Hematopoietic multipotent progenitor cell treated with erythropoietin and hydrocortisone succinate and interleukin-3 and kit ligand, for 6 days (in vitro differentiated cells): ENCODE measurements at regions not wholly inside any gene's neighbourhood (a gene's known extent, or its start where the extent isn't known, plus 50 kb on each side); places are given as distances from the start of the nearest gene placed in this dataset.
"Not testable (repeated sequence)": the region's sequence is repeated elsewhere in the genome, so short reads cannot be mapped to it uniquely, and the experiment has no call there.

Experiments used
- DNase-seq: peaks from one replicate; pipeline ENCODE4 v3.0.0-alpha.2; 2015

DNA sequence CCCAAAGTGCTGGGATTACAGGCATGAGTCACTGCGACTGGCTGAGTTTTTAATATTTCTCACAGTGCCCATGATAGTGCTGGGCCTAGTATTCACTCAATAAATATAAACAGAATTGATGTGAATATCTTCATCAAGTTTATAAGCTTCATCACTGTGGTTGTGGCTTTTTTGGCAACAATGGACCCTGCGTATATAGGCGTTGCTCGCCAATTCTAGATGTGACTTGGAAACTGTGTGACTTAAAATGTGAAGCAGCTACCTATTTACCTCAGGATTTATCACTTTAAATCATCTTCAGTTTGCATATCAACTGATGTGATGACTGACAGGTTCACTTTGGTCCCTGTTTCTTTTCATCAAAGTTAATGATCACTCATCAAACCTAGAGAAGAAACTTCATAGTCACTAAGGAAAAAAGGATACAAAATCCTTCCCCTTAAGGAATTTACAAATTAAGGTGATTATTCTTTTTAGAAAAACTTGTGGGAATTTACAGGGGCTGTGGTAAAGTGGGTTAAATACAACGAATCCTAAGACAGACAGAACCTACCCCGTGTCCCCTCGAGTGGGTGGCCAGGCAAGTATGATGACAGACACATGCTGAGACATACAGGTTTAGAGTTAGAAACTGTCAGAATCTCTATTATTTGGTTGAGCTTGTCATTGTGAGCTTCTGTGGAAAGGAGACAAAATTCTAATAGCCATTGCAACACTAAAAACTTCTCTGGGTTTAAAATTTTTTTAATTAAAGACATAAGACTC, 101.3 kb downstream of the AKAP11 start:
- DNase-seq, result no peak

DNA sequence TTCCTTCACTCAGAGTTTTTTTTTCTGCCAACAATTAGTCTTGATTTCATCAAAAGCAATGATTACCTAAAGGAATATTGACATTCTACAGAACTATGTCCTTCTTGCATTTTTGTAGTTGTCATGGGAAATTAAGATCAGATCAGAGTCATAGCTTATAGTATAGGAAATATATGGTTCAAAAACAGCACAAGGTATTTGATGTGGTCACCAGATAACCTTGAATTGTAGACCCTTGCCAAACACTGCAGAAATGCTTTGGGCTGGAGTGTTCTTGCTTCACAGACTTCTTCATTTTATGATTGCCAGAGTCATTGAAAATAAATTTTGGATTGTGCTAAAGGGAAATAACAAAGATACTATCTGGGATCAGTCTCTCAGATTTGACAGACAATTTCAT, 103.7 kb downstream of the AKAP11 start:
- no peak for DNase-seq

DNA sequence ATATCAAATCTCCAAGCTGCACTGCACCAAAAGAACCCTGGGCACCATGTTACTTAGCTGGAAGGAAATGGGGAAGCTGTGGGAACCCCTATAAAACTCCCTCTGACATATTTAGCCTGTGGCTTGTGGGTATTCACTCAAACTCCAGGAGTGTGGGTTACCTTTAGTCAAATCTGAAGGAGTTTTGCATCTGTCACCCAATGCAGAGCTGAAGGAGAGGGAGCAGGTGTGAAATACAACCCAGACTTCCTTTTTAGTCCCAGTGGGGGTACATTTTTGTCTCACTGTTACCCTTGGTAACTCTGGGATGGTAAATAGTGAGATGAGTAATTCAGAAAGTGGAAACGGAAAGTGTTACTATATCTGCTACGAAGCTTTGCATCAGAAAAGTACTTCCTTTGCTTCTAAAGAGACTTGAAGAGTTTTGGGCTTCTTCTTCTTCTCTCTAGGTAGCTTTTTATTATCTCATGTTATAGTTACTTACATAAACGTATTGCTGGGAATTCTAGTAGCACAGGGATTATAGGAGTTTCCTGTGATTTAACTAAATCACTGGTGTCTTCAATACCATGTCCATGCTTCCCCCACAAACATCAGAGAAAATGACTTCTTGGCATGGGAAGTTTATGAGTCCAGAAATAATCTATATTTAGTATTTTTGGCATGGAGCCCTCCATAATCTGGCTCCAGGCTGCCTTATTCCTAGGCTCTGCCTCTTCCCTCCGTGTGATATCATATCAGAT, 105.9 kb downstream of the AKAP11 start:
- DNase-seq, result no peak

DNA sequence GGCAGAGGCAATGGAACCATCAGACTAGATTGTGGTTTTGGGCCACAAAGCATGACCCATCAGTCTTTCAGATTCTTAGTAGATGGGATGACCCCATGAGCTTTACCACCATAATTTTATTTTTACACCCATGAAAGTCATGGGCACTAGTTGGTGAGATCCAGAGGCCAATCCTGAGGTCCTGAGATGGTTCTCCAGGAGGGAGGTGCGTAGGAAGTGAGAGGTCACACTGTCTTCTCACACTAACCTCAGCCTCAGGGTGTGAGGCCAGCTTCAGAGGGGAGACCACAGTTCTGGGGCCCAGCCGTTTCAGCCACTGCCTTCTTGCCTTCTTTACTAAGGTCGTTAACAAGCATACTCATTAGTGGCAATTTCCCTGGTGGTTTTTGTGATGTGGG, 106.4 kb downstream of the AKAP11 start:
- DNase-seq, result no peak

DNA sequence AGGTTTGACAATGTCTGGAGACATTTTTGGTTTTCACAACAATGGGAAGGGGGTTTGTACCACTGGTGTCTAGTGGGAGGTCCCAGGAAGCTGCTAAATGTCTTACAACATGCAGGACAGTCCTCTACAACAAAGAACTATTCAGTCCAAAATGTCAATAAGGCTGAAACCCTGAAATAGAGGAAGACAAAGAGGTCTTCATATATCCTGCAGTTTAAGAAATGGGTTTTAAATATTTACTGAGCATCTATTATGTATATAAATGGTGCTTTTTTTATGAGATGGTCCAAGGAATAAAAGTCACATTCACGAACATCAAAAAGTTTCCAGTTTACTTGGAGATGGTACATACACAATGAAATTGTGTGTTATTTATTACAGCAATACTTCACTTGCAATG, 107.3 kb downstream of the AKAP11 start:
- DNase-seq, result no peak

DNA sequence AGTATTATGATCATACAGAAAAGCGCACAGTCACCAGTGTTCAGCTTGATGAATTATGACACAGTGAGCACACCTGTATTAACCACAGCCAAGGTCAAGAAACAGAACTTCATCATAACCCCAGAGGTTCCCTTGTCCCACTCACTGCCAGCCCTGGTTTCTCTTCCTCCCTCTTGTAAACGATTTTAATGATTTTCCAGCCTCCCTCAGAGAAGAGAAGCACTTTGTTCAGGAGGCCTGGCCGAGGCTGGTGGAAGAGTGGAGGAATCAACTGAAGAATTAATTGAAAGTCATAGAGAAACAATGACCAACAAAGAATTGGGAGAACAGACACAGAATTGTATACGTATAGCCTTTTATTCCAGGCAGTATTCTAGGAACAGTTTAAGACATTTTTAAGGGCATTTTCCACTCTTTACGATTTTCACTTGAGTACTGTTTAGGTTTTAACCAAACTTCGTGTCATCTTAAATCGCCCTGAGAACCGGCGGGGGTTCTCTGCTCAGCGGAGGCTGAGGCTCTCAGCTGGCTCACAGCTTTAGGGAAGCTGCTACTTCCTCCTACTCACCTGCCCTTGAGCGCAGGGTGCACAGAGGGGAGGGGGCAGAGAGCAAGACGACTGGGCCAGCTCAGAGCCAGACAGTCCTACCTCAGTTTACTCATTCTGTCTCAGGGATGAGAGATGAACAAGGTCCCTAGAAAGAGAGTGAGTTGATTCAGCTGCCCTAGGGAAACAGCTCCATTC, 108.6 kb downstream of the AKAP11 start:
- no peak for DNase-seq

DNA sequence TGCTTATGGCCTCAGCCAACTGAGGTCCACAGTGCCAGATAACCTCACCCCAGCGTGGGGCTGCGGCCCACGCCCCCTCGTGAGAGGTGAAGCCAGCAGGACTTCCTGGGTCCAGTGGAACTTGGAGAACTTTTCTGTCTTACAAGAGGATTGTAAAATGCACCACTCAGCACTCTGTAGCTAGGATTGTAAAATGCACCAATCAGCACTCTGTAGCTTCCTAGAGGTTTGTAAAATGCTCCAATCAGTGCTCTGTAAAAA, 109.1 kb downstream of the AKAP11 start:
- DNase-seq, result no peak

DNA sequence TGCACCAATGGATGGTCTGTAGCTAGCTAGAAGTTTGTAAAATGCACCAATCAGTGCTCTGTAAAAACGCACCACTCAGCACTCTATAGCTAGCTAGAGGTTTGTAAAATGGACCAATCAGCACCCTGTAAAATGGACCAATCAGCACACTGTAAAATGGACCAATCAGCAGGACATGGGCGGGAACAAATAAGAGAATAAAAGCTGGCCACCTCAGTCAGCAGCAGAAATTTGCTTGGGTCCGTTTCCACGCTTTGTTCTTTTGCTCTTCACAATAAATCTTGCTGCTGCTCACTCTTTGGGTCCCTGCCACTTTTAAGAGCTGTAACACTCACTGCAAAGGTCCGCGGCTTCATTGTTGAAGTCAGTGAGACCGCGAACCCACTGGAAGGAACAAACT, 109.5 kb downstream of the AKAP11 start:
- not testable (repeated sequence) for DNase-seq

DNA sequence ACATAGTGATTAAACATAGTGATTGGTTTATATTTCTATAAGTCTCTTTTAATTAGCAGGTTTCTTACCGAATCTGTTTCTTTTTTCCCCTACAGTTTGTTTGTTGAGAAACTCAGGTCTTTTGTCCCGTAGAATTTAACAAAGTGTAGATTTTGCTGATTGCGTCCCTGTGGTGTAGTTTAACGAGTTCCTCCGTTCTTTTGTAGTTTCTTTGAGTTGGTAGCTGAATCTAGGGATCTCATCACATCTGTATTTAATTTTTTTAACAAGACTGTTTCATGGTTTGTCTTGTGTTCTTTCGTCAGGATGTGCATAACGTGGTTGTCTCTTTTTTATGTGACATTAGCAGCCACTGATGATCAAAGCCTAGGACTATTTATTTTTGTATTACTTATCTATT, 111.1 kb downstream of the AKAP11 start:
- no peak for DNase-seq

DNA sequence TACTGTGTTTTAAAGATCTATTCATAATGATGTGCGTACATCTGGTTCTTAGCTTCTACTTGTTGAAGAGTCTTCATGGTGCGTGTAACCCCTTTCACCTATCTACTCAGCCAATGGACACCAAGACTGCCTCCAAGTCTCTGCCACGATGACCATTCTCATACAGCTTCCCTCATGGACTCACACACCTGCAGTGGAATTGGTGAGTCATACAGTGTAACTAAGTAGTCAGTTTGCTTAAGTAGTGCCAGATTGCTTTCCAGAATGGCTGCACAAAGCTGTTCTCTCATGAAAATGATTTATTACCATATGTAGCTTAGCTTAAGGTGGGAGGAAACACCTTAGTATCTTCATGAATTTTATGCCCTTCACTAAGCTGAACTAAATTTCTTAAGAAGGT, 112.3 kb downstream of the AKAP11 start:
- DNase-seq, result no peak

DNA sequence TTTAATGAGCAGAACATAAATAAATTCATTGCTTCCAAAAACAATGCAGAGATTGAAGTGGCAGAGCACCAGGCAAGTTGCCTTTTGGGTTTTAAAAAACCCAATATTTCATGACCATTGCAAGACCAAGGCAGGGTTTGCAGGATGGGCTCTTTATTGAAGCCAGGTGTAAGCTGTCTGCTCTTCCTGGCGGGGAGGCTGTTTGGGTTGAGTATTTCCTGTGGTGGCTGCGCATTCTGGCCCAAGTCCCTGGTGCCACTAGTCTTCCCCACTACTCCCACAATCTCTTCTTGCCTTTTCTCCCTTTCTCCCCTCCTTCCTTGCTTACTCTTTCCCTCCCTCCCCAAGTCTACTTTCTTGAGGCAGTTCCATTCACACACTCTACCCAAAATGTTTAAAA, 116.4 kb downstream of the AKAP11 start:
- no peak for DNase-seq

DNA sequence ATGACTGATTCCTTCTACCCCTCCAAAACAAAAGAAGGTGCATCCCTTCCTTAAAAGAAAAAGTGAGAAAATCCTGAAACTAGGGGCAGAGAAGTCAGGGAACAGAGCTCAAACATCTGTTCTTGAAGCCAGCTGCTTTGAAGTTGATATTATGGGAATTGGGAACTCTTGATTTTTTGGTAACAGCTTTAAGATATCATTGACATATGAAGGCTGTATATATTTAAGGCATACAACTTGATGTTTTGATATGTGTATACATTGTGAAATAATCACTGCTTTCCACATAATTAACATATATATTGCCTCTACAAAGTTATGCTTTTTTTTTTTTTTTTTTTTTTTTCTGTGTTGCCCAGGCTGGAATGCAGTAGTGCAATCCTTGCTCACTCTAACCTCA, 117.1 kb downstream of the AKAP11 start:
- no peak for DNase-seq

DNA sequence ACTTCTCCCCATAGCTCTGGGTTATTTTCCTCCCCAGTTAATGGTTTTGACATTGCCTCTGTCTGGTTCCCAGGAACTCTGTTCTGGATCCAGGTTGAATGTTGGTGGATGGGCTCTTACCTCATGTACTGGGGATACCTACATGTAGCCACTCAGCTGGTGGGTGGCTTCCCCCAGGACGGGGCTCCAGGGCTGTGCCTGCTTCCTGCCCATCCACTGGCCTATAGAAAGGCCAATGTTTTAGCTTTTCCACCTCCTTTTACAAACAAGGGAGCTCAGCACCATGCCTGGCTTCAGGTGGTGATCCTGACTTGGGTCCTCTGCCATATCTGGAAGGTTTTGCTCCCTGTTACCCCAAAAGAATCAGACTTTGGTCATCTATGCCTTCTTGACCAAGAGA, 120.2 kb downstream of the AKAP11 start:
- DNase-seq, result no peak

DNA sequence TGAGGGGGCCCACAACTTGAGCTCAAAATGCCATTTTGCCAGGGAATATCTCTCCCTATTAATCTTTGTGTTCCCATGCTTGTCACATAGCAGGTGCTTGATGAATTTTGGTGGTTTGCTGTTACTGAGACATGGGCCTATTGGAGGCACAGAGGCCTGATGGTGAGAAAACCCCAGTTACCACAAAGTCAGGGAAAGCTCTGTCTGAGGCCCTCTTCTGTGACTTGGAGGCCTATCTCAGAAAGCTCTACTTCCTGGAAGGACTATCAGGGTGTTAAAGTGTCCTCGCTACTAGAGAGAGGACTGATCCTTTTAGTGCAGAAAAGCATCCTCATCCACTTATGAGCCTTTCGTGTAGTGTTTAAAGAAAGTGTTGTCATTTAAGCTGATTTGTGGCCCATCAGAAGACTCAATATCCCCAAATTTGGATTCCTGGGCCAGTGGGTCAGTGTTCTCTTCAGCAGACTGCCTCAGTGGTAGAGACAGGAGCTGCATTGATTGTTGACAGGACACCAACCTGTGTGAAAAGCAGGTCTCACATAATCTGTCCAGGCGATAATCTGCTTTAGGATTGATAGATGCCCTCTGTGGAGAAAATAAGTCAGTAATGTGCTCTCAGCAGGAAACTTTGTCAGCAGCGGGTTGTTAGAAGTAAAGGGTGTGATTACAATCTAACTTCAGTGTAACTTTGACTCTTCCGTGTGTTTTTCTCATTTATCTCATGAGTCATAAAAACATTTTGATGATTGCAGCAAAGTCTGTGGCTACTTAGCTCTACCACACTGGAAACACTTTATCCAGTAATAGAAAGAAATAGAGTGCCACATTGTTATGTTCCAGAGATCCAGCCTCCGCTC, 121.0 kb downstream of the AKAP11 start:
- peak; percentile 15 for DNase-seq

DNA sequence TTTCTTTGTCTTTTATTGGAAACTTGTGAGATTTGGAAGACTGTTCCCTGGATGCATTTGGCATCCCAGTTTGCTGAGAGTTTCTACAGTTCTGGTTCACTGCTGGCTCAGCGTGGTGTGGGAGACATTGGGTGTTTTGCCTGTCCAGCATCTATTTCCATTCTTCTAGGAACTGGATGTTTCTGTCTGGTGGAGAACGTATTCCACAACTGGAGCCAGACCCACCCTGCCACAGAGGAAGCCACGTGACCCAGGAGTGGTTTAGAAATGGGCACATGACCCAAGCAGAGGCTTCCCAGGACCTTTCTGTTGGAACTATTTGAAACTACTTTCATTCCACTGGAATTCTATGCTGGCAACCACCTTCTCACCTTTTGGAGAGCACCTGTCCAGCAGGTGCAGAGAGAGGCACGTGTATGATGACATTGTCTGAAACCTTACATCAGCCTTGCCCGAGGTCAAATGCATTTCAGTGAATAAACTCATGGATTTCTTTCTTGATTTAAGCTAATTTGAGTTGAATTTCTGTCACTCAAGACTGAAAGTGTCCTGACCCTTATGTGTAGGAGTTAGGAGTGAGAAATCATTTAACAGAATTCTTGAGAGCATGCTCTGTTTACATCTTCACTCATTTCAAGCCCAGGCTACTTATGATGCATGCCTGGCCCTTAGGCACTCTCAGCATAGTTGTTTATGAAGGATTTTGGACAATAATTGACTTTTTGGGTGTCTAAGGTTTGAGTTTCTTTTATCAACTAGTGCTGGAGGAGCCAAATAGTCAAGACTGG, 121.8 kb downstream of the AKAP11 start:
- DNase-seq, result no peak

DNA sequence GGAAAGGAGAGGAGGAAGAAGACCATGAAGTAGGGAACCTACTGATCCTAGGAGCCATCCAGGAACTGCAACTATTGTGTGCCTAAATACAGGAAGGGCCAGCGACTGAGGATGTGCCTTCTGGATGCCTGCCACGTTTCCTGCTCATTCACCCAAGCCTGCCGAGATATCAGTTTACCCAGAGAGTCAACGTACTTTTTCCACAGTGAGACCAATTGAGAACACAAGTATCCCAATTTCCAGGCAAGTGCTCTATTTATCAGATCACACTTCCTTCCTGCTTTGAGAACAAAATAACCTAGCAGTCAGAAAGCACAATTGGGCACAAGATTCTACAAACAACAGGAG, 122.4 kb downstream of the AKAP11 start:
- DNase-seq, result no peak

DNA sequence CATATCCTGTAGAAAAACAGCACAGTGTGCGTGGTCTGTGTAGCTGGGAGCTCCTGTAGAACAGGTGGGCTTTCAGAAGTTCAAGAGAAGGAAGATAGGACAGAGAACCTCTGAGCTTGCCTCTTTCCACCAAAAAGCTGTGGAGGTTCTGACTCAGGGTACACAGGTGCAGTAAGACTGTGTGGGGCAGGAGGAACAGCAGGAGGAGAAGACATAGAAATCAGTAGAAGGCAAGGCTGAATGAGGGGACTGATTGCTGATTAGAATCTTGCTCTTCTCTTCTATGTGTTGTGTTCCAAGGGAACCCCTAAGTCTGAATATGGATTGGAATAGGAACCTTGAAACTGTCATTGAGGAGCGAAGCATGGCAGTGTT, 122.7 kb downstream of the AKAP11 start:
- DNase-seq, result no peak

DNA sequence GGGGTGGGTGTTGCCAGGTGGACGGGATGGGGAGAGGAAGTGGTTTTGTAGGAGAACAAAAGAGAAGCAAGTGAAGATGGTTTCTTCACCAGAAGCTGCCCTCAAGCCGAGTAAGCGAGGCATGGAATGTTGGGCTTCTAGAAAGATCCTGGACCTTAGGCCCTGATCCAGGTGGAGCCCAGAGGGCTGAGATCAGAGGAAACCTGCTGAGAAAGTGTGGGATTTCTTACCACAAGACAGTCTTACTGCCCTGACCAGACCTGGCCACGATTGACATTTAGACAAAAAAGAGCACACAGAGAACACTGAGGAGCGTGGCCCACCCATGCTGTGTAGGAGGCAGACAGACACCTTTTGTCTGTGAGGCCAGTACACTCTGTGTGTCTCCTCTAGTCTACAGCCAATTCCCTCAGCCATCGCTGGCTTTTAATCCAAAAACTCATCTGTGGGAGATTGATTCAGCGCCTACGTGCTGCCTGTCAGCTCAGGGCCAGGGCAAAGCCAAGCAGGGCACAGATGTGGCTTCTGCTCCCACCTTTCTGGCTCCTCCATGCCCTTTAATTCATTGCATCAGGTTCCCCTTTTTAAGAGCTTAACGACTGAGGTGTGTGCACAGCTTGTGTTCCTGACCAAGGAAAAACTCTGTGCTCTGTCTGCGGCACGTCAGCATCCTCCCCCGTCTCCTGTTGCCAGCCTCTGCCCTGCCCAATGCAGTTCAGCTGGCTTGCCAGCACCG, 123.3 kb downstream of the AKAP11 start:
- DNase-seq, result no peak

DNA sequence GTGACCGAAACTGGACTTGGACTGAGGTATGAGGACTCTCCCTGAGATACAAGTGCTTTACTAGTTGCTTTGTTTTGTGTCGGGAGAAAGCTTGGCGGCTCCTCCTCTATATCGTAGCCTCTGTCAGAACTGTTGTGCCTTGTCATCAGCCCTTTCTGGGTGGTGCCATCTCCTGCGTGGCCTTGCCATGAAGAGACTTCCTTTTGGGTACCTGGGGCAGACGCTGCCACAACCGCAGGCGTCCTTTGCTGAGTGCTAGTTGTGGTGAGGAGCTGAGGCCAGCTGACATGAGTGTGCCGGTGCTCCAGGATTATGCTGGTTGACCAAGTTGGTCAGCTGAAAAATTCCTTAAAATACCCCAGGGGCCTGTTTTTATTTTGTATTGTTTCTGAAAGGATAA, 124.5 kb downstream of the AKAP11 start:
- no peak for DNase-seq

DNA sequence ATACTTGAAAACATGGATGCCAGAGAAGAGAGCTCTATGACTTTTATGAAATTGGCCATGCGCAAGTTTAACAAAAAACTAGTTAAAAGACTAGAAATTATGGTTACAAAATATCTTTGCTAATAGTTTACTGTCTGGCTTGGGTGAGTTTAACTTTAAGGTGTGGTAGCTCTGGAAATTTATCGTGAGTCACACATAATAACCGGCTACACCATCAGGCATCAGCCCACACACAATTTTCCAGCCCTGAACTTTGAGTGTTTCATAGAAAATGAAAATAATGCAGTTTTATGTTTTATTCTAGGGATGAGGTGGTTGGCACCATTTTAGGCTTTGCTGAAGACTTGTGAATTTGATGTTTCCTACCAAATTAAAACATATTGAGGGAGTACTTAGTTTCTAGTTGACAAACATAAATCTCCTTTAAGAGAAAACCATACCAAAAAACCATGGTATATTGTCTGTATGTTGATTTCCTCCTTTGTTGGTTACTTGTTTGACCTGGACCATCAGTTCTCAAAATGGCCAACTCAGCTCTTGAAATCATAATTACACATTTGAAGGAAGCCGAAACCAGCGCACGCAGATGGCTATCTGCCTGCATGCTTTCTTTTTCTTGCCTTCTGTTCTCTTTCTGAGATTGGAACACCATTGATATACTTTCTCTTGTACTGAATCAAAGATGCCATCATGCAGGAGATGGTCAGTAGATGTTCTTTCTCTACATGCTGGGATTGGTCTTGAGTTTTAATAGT, 125.1 kb downstream of the AKAP11 start:
- no peak for DNase-seq

DNA sequence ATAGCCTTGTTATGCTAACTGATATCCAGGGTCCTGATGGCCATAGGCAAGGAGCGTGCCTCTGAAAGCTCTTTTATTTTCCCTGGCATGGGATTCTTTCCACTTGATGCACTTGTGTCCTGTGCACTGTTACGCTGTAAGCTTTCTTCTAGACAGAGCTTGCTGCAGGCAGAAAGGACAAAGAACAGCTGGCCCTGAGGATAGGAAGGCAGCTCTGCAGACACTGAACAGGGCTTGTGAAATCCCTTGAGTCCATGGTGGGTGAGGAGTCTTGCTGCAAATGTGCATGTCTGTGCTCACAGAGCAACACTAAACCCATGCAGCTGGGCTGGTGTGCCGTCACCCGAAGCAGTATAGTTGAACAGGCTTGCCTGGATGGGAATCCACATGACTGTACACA, 126.6 kb downstream of the AKAP11 start:
- no peak for DNase-seq
